Peyer's patch (tissue), 4 donors: ENCODE measurements at regions not wholly inside any gene's neighbourhood (a gene's known extent, or its start where the extent isn't known, plus 50 kb on each side); places are given as distances from the start of the nearest gene placed in this dataset.

Experiments used
- DNase-seq, 3 donors: peaks; one replicate each; pipeline ENCODE4 v3.0.0-alpha.2; 2017 to 2019
- H3K27ac ChIP-seq, 4 donors: fragments of 200-600 bp; sonication (generic); one replicate each; pipeline ENCODE4 v1.5.1; 2016 to 2019
- H3K27me3 ChIP-seq, 2 donors: fragments of 200-600 bp; sonication (generic); one replicate each; pipeline ENCODE4 v1.5.1; 2019
- H3K36me3 ChIP-seq, 3 donors: fragments of 200-600 bp; sonication (generic); one replicate each; pipeline ENCODE4 v1.5.1; 2016 to 2019
- H3K4me1 ChIP-seq, 4 donors: fragments of 200-600 bp; sonication (generic); one replicate each; pipeline ENCODE4 v1.5.1; 2016 to 2019
- H3K4me3 ChIP-seq, 4 donors: fragments of 200-600 bp; sonication (generic); 1 replicate in 3 of 4; 2 replicates in 1 of 4; pipeline ENCODE4 v1.5.1; 2016 to 2019; ENCODE audit warnings: mild to moderate bottlenecking in 1 of 4
- H3K9me3 ChIP-seq, 4 donors: fragments of 200-600 bp; sonication (generic); one replicate each; pipeline ENCODE4 v1.5.1; 2016 to 2019; ENCODE audit warnings: mild to moderate bottlenecking in 1 of 4
- POLR2A ChIP-seq, 2 donors: fragments of 450-650 bp; IDR thresholded peaks; one replicate each; pipeline ENCODE4 v1.5.1; 2017; ENCODE audit warnings: antibody characterized with exemption in 2 of 2, mild to moderate bottlenecking in 2 of 2, moderate library complexity in 2 of 2
- TF ChIP-seq, protein P1 (sequence below), 6 experiments: fragments of 450-650 bp in 4 of 6; fragments of 200-600 bp in 2 of 6; sonication (generic) in 1 of 6; IDR thresholded peaks; one replicate each; pipeline ENCODE4 v1.5.1; 2017 to 2019; ENCODE audit warnings: antibody characterized with exemption in 6 of 6, mild to moderate bottlenecking in 3 of 6, moderate library complexity in 1 of 6

DNA sequence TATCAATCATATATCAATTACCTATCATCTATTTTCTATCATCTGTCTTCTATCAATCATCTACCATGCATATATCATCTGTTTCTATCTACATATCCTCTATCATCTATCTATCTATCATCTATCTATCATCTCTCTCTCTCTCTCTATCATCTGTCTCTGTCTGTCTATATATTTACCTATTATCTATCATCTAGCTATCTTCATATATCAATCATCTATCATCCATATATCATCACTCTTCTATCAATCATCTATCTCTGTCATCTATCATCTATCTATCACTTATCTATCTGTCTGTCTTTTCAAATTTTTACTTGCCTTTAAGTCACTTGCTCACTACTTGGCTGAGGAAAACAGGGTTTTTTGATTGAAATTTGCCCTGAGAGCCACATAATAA is 592.3 kb downstream of the DCDC2C start:
- Histone ChIP-seq H3K36me3 (no peaks in the 10 kb centered on the region), H3K4me3 (no peak overlapping the region), H3K27me3 (no peaks in the 10 kb centered on the region), H3K9me3 (peaks cover 0 to 5% (median 0%) of the 10 kb centered on the region in 4 donors), H3K4me1 (no peaks in the 10 kb centered on the region), H3K27ac (no peak overlapping the region)
- TF ChIP-seq, protein P1, sequence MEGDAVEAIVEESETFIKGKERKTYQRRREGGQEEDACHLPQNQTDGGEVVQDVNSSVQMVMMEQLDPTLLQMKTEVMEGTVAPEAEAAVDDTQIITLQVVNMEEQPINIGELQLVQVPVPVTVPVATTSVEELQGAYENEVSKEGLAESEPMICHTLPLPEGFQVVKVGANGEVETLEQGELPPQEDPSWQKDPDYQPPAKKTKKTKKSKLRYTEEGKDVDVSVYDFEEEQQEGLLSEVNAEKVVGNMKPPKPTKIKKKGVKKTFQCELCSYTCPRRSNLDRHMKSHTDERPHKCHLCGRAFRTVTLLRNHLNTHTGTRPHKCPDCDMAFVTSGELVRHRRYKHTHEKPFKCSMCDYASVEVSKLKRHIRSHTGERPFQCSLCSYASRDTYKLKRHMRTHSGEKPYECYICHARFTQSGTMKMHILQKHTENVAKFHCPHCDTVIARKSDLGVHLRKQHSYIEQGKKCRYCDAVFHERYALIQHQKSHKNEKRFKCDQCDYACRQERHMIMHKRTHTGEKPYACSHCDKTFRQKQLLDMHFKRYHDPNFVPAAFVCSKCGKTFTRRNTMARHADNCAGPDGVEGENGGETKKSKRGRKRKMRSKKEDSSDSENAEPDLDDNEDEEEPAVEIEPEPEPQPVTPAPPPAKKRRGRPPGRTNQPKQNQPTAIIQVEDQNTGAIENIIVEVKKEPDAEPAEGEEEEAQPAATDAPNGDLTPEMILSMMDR (IDR thresholded peaks at IDR 0.05), result no peak
- TF ChIP-seq POLR2A (IDR thresholded peaks at IDR 0.05), result no peak
- DNase-seq, result no peak

DNA sequence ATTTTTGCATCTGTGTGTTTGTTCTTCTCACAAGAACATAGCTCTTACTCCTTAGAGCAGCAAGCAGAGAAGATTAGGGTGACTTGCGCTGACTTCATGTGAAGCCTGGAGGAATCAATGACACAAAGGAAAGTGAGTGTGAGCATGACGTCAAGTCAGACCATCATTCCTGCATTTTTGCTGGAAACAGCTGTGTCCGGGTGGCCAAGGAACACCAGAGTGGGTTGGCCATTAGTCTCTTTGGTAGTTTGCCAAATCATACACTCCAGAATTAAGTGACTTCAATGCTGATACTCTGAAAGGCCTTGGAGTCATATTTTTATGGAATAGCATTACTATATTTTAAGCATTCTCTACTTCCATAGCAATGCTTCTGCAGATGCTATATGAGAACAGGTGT is 597.2 kb downstream of the DCDC2C start:
- no peak for DNase-seq
- H3K4me1 ChIP-seq, result no peaks in the 10 kb centered on the region
- H3K27ac ChIP-seq, result no peak overlapping the region
- H3K4me3 ChIP-seq, result no peak overlapping the region
- no peaks in the 10 kb centered on the region for H3K27me3 ChIP-seq
- no peaks in the 10 kb centered on the region for H3K36me3 ChIP-seq
- TF ChIP-seq, protein P1 (IDR thresholded peaks at IDR 0.05), result no peak
- TF ChIP-seq POLR2A (IDR thresholded peaks at IDR 0.05), result no peak
- H3K9me3 ChIP-seq, result peaks cover 0 to 8% (median 0%) of the 10 kb centered on the region in 4 donors

DNA sequence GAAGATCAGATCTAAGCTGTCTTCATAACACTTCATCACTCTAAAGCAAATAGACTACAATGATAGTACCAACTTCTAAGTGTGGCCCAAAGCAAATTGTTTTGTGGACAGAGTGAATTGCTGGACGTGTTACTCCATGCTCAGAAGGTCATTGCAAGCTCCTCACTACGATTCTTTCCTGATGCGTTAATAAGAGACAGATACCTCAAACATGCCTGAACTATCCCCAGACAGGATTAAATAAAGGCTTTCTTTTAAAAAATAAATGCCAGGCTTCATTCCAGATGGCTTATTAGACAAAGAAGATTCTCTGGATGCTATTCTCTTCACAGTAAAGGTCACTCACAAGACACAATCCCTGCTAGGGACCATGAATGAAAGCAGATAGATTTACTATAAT is 621.2 kb downstream of the DCDC2C start:
- Histone ChIP-seq H3K4me3 (no peak overlapping the region), H3K36me3 (no peaks in the 10 kb centered on the region), H3K27me3 (no peaks in the 10 kb centered on the region), H3K27ac (no peak overlapping the region), H3K4me1 (no peaks in the 10 kb centered on the region), H3K9me3 (no peaks in the 10 kb centered on the region)
- DNase-seq, result no peak
- TF ChIP-seq POLR2A (IDR thresholded peaks at IDR 0.05), result no peak
- TF ChIP-seq, protein P1 (IDR thresholded peaks at IDR 0.05), result no peak

DNA sequence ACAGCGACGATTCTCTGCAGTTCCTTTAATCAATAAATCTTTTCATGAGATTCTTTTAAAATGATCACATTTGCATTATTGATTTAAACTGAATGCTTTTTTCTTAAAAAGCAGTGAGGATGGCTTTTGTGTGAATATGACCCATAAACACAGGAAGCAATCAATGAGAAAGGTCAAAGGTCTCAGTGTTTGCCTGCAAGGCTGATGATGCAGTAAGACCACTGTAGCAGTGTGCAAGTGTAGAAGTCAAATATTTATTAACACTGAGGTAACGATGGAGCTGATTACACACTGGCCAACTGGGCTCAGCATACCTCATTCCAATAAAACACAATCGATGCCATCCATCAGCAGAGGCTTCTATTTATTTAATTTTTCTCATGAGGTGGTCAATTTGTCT is 633.5 kb downstream of the DCDC2C start:
- Histone ChIP-seq H3K9me3 (no peaks in the 10 kb centered on the region), H3K27me3 (no peaks in the 10 kb centered on the region), H3K27ac (no peak overlapping the region)

DNA sequence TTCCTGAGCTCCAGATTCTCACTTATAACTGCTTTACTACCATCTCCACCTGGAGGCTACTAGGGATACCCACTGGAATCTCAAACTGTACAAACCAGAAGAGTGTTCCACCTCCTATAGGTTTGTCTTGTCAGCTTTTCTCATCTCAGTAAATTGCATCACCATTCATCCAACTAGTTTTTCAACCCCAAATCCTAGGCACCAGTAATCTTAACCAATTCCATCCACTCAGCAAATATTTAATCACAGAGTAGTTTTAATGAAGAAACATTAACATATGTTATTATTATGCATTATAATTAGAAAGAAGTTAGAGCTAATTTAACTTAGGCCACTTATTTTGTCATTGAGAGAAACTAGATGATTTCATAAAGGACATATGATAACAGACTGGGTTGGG is 635.0 kb downstream of the DCDC2C start:
- no peaks in the 10 kb centered on the region for H3K4me1 ChIP-seq
- H3K4me3 ChIP-seq, result no peak overlapping the region
- no peaks in the 10 kb centered on the region for H3K27me3 ChIP-seq
- peaks cover 0 to 3% (median 0%) of the 10 kb centered on the region in 4 donors for H3K9me3 ChIP-seq
- no peak overlapping the region for H3K27ac ChIP-seq
- H3K36me3 ChIP-seq, result no peaks in the 10 kb centered on the region
- no peak for DNase-seq
- TF ChIP-seq POLR2A (IDR thresholded peaks at IDR 0.05), result no peak
- TF ChIP-seq, protein P1 (IDR thresholded peaks at IDR 0.05), result no peak

More for the DNA sequence above, 633.5 kb downstream of the DCDC2C start:
- Histone ChIP-seq H3K4me3 (no peak overlapping the region), H3K4me1 (no peaks in the 10 kb centered on the region), H3K36me3 (no peaks in the 10 kb centered on the region)
- TF ChIP-seq POLR2A (IDR thresholded peaks at IDR 0.05), result no peak
- TF ChIP-seq, protein P1 (IDR thresholded peaks at IDR 0.05), result no peak
- no peak for DNase-seq

DNA sequence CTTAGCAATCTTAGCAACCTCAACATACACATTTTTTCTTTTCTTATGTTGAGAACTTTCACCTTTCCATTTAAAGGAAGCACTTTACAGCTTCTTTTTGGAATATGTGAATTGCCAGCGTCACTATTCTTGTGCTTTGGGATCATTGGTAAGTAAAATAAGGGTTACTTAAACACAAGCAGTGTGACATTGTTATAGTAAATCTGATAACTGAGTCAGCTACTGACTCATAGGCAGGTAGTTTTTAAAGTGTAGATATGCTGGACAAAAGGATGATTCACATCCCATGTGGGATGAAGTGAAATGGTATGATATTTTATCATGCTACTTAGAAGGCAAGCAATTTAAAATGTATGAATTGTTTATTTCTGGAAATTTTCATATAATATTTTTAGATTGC is 637.2 kb downstream of the DCDC2C start:
- no peaks in the 10 kb centered on the region for H3K36me3 ChIP-seq
- H3K9me3 ChIP-seq, result peaks cover 0 to 3% (median 0%) of the 10 kb centered on the region in 4 donors
- no peak for TF ChIP-seq POLR2A (IDR thresholded peaks at IDR 0.05)
- TF ChIP-seq, protein P1 (IDR thresholded peaks at IDR 0.05), result no peak
- DNase-seq, result no peak
- no peaks in the 10 kb centered on the region for H3K27me3 ChIP-seq
- H3K27ac ChIP-seq, result no peak overlapping the region
- H3K4me1 ChIP-seq, result no peaks in the 10 kb centered on the region
- H3K4me3 ChIP-seq, result no peak overlapping the region
